GM19351 (cell line): ENCODE measurements at regions not wholly inside any gene's neighbourhood (a gene's known extent, or its start where the extent isn't known, plus 50 kb on each side); places are given as distances from the start of the nearest gene placed in this dataset.
"Not testable (repeated sequence)": the region's sequence is repeated elsewhere in the genome, so short reads cannot be mapped to it uniquely, and the experiment has no call there.

Experiments used
- ATAC-seq: cut with Tn5 transposase; IDR thresholded peaks from one replicate; pipeline ENCODE4 v1.9.1; 2021; ENCODE audit warnings: mild to moderate bottlenecking, moderate library complexity; ENCODE audit not compliant: unreplicated experiment

- ATAC-seq, result no peak
Observed at GRCh38 chr6:163871616-163872015, 457.1 kb downstream of the QKI start.

- no peak for ATAC-seq
Observed at GRCh38 chr6:163867518-163868292, 453.2 kb downstream of the QKI start.

GRCh38 chr6:163866192-163866591, 451.7 kb downstream of the QKI start:
- no peak for ATAC-seq

- ATAC-seq, result no peak
Observed at GRCh38 chr6:163863565-163863964, 449.0 kb downstream of the QKI start.

- no peak for ATAC-seq
Observed at GRCh38 chr6:163862701-163863100, 448.2 kb downstream of the QKI start.

GRCh38 chr6:163861627-163862026, 447.1 kb downstream of the QKI start:
- no peak for ATAC-seq

GRCh38 chr6:163860287-163861081, 446.0 kb downstream of the QKI start:
- no peak for ATAC-seq

- ATAC-seq, result not testable (repeated sequence)
Observed at GRCh38 chr6:163858870-163859269, 444.4 kb downstream of the QKI start.

- ATAC-seq, result no peak
Observed at GRCh38 chr6:163857421-163857820, 442.9 kb downstream of the QKI start.

- no peak for ATAC-seq
Observed at GRCh38 chr6:163850874-163851273, 436.4 kb downstream of the QKI start.

- no peak for ATAC-seq
Observed at GRCh38 chr6:163844761-163845160, 430.2 kb downstream of the QKI start.

- no peak for ATAC-seq
Observed at GRCh38 chr6:163844357-163844756, 429.8 kb downstream of the QKI start.

- no peak for ATAC-seq
Observed at GRCh38 chr6:163843218-163843617, 428.7 kb downstream of the QKI start.

GRCh38 chr6:163842467-163842866, 427.9 kb downstream of the QKI start:
- ATAC-seq, result peak; percentile 60

- no peak for ATAC-seq
Observed at GRCh38 chr6:163841733-163842132, 427.2 kb downstream of the QKI start.

- no peak for ATAC-seq
Observed at GRCh38 chr6:163841326-163841725, 426.8 kb downstream of the QKI start.

GRCh38 chr6:163840880-163841279, 426.4 kb downstream of the QKI start:
- ATAC-seq, result no peak

- no peak for ATAC-seq
Observed at GRCh38 chr6:163839296-163839695, 424.8 kb downstream of the QKI start.

GRCh38 chr6:163837691-163838431, 423.3 kb downstream of the QKI start:
- ATAC-seq, result no peak

GRCh38 chr6:163836876-163837690, 422.6 kb downstream of the QKI start:
- no peak for ATAC-seq
